ENCODE measurements at regions not wholly inside any gene's neighbourhood (a gene's known extent, or its start where the extent isn't known, plus 50 kb on each side); places are given as distances from the start of the nearest gene placed in this dataset.

GRCh38 chr6:92259171-92259570 is 1160.2 kb downstream of the EPHA7 start:
- TF ChIP-seq CTCF (IDR thresholded peaks at IDR 0.05; ENCODE audit: poor library complexity): no peak
- TF ChIP-seq EZH2 (IDR thresholded peaks at IDR 0.05; ENCODE audit: borderline replicate concordance): no peak
- TF ChIP-seq EZH2phosphoT487 (IDR thresholded peaks at IDR 0.05; ENCODE audit: low read depth, severe bottlenecking, unreplicated experiment): no peak

Data from hepatocyte (in vitro differentiated cells).